Left cardiac atrium (tissue), 4 donors: ENCODE measurements at regions not wholly inside any gene's neighbourhood (a gene's known extent, or its start where the extent isn't known, plus 50 kb on each side); places are given as distances from the start of the nearest gene placed in this dataset.

Experiments used
- ATAC-seq, 2 donors: fragments of 200-7000 bp; cut with Tn5 transposase; one replicate each; pipeline ENCODE4 v1.9.1; 2020; ENCODE audit warnings: mild to moderate bottlenecking in 2 of 2, moderate library complexity in 2 of 2
- DNase-seq: peaks from one replicate; pipeline ENCODE4 v3.0.0-alpha.2; 2020
- intact Hi-C, 2 donors: fragments of 100-400 bp; cut with DNase I; formaldehyde crosslinking; loops; one replicate each; pipeline versions ENCODE4 v1.14.1 to v1.15.1; 2022 to 2023
- donor health status: DM: no; HTN: yes; CAD: no.
- donor health status: DM: no; HTN: yes; CAD: no; lungs with severe emphysema.
- donor health status: DM: yes; HTN: yes; CAD: no.
- donor health status: Dilated cardiomyopathy.

DNA sequence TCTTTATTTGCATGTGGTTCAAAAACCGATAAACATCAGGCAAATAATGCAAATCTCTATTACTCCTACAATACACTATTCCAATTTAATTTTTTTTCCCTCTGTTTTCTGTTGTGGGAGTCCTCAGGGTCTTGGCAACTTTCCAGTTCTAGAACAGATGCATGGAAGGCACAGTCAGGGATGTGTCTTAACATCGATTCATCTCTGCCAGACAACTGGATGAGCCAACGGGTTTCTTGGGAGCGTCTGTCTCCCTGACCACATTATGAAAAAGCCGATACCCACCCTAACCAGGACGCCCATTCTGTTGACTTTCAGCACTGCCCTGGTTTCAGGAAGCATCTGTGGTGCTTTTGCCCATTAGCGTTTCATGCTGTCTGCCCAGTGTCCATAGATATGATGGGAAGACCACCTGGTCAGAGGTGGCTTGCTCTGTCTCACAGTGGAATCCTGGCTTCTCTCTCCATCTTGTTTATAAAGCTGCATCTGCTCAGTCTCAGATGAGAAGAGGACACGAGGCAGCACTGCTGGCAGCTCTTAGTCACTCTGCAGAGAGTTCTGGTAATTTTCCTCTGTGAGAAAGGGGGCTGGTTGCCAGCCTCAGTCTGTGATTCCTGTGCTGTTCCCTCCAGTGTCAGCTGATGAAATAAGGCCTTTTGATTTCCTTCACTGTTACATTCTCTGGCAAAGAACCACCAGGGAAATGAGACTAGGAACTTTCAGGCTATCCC lies 57.9 kb upstream of the KCNE4 start:
- peak; percentile 85 for DNase-seq
- peak; percentile 99 to 100 for ATAC-seq
- intact Hi-C loops = no loop called here

DNA sequence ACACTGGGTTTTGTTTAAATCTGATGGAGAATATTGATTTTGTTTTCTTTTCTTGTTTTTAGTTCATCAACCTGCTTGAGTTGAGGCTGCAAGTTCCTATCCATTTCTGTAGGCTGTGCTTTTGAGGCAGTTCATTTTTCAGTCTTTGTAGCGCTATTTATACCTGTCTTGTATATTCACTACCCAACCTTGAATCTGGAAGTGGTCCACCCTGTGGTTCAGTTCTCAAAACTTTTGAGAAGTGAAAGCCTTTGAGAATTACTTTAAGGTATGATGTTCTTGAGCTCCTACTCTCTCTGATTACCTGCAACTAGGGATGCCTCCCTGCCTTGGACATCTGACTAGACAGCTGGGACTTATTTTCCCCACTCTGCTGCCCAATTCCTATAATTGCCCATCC lies 53.5 kb upstream of the KCNE4 start:
- intact Hi-C loops = no loop called here
- DNase-seq = no peak
- no peak for ATAC-seq

DNA sequence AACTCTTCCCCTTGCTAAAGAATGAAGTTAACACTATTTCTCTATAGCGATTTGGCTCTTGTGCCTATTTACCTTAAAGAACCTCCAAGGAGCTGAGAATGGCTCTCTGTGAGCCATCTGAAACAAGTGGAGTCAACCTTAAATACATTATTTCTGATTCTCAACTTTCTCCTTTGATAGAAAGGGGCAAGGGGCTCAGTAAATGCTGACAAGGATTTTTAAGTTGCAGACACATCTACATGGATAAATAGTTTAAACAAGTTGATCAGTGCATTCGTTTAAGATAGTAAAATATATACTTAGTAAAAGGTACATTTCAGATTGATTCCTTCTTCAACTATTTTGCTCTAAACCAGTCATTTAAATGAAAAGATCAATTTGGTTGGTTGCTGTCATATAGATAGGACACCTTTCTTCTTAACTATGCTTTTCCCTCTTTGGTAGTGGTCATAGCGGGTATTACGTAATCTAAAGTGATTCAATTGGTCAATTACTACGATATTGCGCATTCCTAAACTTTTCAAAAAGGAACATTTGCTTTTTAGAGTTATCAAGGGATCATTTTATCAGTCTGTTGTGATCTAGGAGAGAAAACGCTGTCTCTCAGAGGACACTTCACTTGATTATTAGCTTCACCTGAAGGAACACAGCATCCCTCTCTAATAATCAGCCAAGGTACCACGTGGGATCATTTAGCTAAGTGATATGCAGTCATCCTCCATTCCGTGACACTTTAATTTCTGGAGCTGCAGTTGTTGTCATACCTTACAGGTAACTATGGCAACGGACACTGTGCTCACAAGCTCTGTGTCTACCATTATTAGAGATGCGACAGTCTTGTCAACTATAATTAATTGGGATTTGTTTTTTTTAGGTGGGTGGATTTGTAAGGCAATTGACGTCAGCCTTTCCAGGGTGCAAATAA lies 50.9 kb upstream of the KCNE4 start:
- ATAC-seq = no peak
- no peak for DNase-seq
- intact Hi-C loops = no loop called here

DNA sequence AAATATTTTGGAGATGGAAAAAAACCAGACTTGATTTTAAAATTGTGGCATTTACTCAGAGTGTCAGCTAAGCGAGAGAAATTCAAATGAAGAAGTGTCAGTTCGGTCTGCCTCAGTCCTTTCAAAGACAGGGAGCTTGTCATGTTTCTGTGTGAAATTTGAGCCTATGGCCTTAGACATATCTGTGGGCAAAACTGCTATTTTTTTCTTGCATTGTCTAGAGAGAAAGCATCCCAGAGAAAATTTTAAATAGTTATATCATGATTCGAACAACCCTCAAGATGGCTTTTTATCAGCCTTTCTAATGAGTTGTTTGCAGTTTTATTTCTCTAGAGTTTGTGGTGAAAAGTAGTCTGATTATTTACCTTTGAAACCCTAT lies 50.2 kb upstream of the KCNE4 start:
- ATAC-seq = no peak
- intact Hi-C loops = no loop called here
- DNase-seq = no peak
